ENCODE measurements at regions not wholly inside any gene's neighbourhood (a gene's known extent, or its start where the extent isn't known, plus 50 kb on each side); places are given as distances from the start of the nearest gene placed in this dataset.

- TF ChIP-seq IRF9 (CRISPR knock-in tag; IDR thresholded peaks at IDR 0.05; ENCODE audit: borderline replicate concordance) (no peak), NFIB (CRISPR knock-in tag; IDR thresholded peaks at IDR 0.05; ENCODE audit: borderline replicate concordance) (no peak), KLF15 (CRISPR knock-in tag; IDR thresholded peaks at IDR 0.05; ENCODE audit: borderline replicate concordance) (no peak)
These were observed 85.9 kb upstream of the PRR23E start (continued) for GRCh38 chr3:127107002-127107401.

DNA sequence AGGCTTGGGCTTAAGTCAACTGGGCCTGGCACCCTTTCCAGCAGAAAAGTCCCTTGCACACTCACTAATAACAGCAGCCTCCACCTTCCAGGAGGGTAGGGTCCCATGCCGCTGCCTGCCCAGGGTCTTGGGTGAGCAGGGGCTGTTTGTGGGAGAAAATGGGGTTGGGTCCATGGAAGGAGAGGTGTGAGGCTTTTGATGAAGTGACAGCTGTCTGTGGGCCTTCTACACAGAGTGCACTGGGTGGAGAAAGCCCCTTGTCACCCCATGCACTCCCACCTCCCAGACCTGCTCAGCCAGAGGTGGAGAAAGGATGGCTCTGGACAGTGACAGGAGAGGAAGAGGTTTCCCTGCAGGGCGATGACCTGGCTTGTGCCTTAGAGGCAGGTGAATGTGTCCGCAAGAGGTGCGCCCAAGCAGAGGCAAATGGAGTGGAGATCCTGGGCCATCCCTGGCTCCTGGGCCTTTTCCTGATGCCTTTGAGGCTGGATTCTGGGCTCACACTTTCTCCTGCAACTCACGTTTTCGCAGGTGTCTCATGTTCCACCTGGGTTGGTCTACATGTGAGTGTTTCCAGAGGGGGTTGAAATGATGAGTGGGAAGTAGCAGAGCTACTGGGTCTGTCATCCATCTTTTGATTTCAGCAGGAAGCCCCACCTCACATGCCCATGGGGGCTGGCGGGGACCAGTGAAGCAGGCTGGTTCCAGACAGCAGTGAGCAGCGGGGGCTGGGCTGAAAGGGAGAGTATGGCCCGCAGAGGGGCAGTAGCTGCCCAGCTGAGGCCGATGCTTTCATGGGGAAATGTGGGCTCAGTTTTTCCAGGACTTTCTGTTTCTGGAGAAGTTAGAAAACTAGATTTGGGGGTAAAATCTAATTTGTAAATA, 85.2 kb upstream of the PRR23E start:
- Histone ChIP-seq H3K36me3 (replicated peaks in 1 of 2; ENCODE audit: control insufficient read depth in 1 of 2, insufficient read depth in 2 of 2, low read length in 2 of 2) (no peaks in the 10 kb centered on the region), H3K9me3 (ENCODE audit: low read length) (peaks cover 18% of the 10 kb centered on the region), H3K9ac (ENCODE audit: insufficient read depth, low read depth, low read length) (no peak overlapping the region), H2AFZ (ENCODE audit: low read length) (no peak overlapping the region), H3K4me3 (replicated peaks in 1 of 3; ENCODE audit: insufficient read depth in 1 of 3, low read depth in 2 of 3, low read length in 3 of 3) (no peak overlapping the region), H3K27ac (ENCODE audit: extremely low read length, insufficient read depth, low read length) (no peak overlapping the region), H3K4me1 (ENCODE audit: insufficient read depth, low read length) (peaks cover 4% of the 10 kb centered on the region), H3K27me3 (ENCODE audit: control insufficient read depth in 1 of 2, insufficient read depth in 2 of 2, low read length in 2 of 2) (peaks cover 4 to 54% of the 10 kb centered on the region in 2 experiments), H4K20me1 (ENCODE audit: insufficient read depth, low read length) (no peaks in the 10 kb centered on the region), H3K79me2 (ENCODE audit: insufficient read depth, low read length) (no peaks in the 10 kb centered on the region), H3K4me2 (ENCODE audit: low read depth, low read length) (no peak overlapping the region)
- in situ Hi-C loops (cut with HindIII; ENCODE audit: extremely low pct_ligation_motif_present, low pct_unique_long_range_greater_than_20kb): no loop called here
- ChIA-PET POLR2A (no interaction called here), CTCF (ENCODE audit: low intra/inter-chr PET ratio, low total read pairs) (no interaction called here)
- no peak for ATAC-seq
- no TSS peak for BruUV-seq (replicated peaks)
- TF ChIP-seq TOPORS (CRISPR knock-in tag; IDR thresholded peaks at IDR 0.05) (no peak), GMEB2 (CRISPR knock-in tag; IDR thresholded peaks at IDR 0.05; ENCODE audit: low read depth) (no peak), POGZ (CRISPR knock-in tag; IDR thresholded peaks at IDR 0.05) (no peak), ZNF10 (CRISPR knock-in tag; IDR thresholded peaks at IDR 0.05; ENCODE audit: borderline replicate concordance, low read depth) (no peak)
- TF ChIP-seq, protein P1, sequence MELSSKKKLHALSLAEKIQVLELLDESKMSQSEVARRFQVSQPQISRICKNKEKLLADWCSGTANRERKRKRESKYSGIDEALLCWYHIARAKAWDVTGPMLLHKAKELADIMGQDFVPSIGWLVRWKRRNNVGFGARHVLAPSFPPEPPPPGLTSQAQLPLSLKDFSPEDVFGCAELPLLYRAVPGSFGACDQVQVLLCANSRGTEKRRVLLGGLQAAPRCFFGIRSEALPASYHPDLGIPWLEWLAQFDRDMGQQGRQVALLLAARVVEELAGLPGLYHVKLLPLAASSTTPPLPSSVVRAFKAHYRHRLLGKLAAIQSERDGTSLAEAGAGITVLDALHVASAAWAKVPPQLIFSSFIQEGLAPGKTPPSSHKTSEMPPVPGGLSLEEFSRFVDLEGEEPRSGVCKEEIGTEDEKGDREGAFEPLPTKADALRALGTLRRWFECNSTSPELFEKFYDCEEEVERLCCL (CRISPR knock-in tag; IDR thresholded peaks at IDR 0.05; ENCODE audit: borderline replicate concordance): no peak
- no peak for FAIRE-seq
- intact Hi-C loops (cut with micrococcal nuclease; ENCODE audit: unreplicated experiment): no loop called here
- 10% methylated on average over 6 of the region's 10 CpGs for WGBS (ENCODE audit: low lambda C conversion rate)
- DNase-seq (ENCODE audit: low spot score): no peak
